Loucy (cell line): ENCODE measurements at regions not wholly inside any gene's neighbourhood (a gene's known extent, or its start where the extent isn't known, plus 50 kb on each side); places are given as distances from the start of the nearest gene placed in this dataset.
"Not testable (repeated sequence)": the region's sequence is repeated elsewhere in the genome, so short reads cannot be mapped to it uniquely, and the experiment has no call there.

Source experiments
- CTCF ChIP-seq: fragments of 200-600 bp; sonication (generic); conservative IDR thresholded peaks from 2 replicates; pipeline ENCODE4 v1.5.1; 2014; ENCODE audit warnings: mild to moderate bottlenecking, antibody characterized with exemption, low read length
- EZH2phosphoT487 ChIP-seq: fragments of 200-600 bp; IDR thresholded peaks from 2 replicates; pipeline ENCODE4 v1.6.1; 2018; ENCODE audit warnings: antibody characterized with exemption, mild to moderate bottlenecking, moderate library complexity, borderline replicate concordance

GRCh38 chr12:70086372-70086771, 156.9 kb upstream of the CNOT2 start:
- TF ChIP-seq CTCF, EZH2phosphoT487: not testable (repeated sequence)
